Fibroblast of upper back skin (primary cell): ENCODE measurements at regions not wholly inside any gene's neighbourhood (a gene's known extent, or its start where the extent isn't known, plus 50 kb on each side); places are given as distances from the start of the nearest gene placed in this dataset.

Experiments
- DNase-seq: peaks from one replicate; pipeline ENCODE4 v3.0.0-alpha.2; 2013

DNA sequence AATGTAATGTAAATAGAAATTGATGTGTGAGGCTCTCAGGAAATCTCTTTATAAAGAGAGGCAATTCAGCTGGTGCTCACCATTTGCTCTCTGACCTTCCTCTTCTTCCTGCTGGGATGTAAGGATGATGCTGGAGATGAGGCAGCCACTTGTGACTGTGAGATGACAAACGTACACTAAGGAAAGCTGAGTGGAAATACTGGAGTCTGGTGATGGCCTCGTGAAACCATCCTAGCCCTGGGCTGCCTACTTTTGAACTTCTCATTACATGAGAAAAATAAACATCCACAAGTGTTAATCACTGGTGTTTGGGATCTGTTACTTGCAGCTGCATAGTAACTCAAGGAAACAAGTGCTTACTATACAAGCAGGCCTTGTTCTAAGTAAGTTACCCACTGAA is 114.9 kb upstream of the NHSL1 start:
- no peak for DNase-seq

DNA sequence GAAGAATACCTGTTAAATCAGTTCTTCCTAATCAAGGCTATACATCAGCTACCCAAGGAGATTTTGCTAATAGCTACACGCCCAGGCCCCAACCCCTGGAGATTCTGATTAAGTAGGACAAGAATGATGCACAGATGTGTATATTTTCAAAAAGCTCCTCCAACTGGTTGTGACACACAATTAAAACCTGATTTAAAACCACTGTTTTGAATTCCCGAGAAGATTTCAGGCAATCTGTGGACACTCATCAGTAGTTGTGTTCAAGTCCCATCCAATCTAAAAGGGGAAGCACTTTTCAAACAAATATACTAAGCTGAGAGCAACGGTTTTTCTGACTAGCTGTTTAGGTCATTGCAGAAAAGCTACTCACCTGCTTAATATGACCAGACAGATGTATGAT is 118.9 kb upstream of the NHSL1 start:
- no peak for DNase-seq

DNA sequence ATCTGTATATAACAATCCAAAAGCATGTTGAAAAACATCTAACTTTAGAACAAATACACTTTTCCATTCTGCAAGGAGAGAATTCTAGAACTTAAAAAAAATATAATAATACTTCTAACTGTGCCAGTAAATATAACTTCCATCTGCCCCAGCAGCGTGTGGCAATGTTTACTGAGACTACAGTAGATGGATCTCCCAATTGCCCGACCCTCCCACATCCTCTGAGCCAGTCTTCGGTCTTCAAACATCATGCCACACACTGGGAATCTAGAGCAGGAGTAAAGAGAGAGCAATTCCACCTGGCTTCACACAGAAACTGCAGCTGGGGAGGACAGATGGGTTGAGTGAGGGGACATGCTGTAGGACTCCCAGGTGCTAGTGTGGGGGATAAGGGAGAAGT is 121.3 kb upstream of the NHSL1 start:
- no peak for DNase-seq

DNA sequence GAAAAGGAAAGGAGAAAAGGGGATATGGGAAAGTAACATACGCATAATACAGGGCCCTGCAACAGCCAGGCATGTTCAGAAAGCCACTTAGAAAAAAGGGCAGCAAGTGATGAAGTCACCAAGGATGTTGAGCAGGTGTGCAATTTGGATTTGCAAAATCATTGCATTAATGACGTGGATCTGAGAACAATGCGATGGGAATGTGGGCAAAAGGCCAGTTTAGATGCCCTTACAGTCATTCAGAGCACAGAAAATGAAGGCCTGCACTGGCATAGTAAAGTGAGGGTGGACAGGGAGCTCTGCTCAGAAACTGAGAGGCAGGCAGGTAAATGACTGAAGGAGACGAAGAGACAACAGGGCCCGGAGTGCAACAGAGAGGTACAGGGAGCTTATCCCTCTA is 123.7 kb upstream of the NHSL1 start:
- no peak for DNase-seq

DNA sequence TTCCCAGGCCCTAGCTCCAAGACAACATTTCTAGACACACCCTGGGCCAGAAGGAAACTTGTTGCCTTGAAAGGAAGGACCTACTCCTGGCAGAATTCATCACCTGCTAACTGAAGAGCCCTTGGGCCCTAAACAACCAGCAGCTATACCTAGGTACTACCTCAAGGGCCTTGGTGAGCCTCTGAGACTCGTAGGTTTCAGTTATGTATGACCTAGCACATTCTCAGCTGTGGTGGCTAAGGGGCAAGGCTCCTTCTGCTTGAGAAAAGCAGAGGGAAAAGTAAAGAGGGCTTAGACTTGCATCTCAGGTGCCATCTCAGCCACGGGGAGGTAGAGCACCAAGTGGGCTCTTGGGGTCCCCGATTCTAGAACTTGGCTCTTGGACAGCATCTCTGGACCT is 132.3 kb upstream of the NHSL1 start:
- DNase-seq, result no peak

DNA sequence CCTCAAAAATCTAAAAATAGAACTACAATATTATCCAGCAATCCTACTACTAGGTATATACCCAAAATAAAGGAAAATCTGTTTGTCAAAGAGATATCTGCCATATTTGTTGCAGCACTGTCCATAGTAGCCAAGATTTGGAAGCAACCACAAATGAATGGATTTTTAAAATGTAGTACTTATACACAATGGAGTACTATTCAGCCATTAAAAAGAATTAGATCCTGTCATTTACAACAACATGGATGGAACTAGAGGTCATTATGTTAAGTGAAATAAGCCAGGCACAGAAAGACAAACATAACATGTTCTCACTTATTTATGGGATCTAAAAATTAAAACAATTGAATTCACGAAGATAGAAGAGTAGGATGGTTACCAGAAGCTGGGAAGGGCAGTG is 135.7 kb upstream of the CCDC28A start:
- no peak for DNase-seq

DNA sequence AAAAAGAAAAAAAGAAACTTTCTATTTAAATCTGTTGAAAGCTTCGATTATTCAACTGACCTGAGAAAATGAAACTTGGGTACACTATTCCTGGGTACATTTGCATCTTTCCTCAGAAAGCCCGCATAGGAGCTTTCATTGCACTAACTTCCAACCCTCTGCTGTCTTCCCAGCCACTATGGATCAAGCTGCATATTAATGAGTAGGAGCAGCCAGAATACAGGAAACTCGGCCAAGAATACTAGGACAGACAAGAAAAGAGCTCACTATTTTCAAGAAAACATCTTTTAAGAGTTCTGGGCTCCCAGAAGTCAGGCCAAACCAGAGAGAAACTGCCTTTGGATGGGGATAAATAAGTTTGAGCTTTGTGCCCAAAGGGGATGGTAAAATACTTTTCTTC is 135.0 kb upstream of the CCDC28A start:
- no peak for DNase-seq

DNA sequence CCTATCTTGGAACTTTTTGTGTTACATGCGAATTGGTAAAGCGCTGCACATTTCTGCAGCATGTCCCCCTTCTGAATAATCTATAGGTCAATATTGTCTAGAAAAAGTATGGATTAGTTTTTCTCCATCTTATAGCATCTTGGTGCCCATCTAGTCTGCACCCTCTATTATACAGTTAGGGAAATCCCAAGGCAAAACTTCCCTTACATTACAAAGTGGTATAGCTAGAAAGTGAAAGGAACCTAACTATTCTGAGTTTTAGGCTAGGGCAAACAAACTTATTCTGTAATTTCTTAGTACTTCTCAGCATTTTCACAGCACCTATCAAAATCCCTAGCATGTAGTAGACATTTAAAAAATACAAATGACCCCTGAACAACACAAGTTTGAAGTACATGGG is 133.5 kb upstream of the CCDC28A start:
- DNase-seq, result no peak

DNA sequence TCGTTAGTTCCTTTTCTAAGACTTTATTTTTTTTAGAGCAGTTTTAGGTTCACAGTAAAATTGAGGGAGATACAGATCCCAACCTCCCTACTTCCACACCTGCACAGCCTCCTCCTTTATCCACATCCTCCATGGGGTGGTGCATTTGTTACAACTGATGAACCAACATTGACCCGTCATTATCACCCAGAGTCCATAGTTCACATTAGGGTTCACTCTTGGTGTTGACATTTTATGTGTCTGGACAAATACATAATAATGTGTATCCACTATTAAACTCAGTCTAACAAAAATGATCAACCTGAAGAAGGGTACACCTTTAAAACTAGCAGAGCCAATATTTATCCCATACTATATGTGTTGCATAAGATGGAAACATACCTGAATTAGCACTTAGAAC is 130.4 kb upstream of the CCDC28A start:
- DNase-seq, result no peak

DNA sequence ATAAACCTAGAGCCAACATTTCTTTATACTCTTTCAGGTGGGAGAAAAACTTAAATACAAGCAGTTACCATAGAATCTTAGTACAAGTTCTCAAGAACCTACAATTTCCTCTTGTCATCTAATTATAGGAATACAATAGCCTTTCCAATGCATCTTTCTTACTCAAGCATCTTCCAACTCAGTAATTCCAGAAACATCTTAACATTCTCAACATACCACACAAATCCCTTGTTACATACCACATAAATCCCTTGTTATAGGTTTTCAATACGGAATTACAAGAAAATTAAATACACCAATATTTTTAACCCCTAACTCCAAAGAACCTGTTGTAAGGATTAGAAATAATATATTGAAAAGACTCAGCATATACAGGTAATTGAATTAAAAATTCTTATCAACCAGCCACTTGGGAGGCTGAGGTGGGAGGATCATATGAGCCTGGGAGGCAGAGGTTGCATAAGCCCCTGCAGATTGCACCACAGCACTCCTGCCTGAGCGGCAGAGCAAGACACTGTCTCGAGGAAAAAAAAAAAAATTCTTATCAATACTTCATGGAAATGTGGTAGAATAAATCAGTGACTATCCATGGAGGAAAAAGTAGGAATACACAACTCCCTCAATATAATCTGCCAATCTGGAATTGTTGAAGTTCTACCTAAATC is 127.5 kb upstream of the CCDC28A start:
- peak; percentile 41 for DNase-seq

DNA sequence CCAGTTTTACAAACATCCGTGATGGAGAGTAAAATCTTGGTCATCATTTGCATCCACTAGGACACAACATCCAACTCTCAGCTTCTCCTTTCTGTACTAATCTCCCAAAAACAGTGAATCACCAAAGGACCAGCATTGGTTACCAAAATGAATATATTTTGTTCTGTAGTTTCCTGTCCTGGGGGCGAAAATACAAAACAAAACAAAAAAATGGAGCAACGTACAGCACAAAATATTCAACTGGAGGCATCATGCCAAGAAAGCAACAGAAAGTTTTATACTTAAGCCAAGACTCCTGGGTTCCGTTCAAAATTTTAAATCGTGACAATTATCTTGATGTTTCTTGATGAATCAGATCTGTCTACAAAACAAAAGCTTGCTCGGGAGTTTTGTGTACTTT is 126.6 kb upstream of the CCDC28A start:
- DNase-seq, result peak; percentile 55

DNA sequence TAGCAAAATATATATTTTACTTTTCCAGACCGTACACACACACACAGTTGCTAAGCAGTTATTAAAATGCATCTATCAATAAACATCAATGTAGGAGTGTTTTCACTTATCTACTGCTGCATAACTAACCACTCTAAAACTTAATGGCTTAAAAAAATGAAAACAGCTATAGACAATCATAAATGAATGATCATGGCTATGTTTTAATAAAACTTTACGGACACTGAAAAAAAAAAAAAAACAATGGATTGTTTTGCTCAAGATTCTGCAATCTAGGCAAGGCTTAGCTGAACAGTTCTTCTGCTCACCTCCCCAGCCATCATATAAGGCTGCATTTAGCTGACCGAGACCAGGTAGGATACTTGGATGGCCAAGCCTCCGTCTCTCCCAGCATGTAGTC is 125.4 kb upstream of the CCDC28A start:
- DNase-seq, result no peak

DNA sequence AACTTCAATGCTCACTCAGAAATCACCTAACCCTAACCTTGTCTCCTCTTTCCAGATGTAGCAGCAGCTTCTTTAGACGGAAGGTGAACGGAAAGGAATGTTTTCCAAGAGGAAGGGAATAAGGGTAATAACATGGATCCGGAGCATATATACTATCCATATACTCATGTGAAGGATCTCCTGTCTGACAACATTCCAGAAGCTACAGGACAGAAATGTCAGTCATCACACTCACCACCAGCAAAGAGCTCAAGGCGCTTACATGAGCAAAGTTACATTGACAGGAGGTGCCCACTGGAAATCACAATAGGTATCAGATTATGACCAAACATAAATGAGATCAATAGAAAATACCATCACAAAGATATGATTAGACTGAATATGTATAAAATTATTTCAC is 122.1 kb upstream of the CCDC28A start:
- no peak for DNase-seq

DNA sequence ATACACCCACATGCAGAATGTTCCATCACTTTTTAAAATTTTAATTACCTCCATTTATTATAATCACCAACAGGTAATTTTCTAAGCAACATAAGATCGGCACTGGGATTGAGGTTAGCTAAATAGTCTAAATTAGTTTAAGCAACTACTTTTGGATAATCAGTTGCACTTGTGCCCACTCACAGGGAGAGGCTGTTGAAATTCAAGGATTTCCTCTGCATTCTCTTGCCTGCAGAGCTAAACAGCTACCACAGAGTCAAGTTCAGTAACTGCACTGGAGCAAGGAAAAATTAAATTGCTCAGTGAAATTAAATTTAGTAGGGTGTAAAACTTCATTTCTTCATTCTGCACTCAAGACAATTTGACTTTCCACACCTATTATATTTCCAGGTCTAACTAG is 120.7 kb upstream of the CCDC28A start:
- DNase-seq, result no peak

DNA sequence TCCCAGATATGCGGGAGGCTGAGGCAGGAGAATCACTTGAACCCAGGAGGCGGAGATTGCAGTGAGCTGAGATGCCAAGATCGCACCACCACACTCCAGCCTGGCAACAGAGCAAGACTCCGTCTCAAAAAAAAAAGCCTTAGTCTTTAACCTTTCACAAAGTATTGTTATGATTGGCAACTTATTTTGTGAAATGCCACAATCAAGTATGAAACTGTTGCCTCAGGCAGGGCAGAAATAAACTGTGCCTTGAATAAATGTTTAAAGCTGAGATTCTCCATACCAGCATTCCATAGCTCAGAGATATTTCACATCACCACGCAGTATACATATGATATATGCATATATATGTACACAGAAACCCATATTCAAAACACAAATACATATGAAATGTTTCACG is 120.1 kb upstream of the CCDC28A start:
- no peak for DNase-seq

DNA sequence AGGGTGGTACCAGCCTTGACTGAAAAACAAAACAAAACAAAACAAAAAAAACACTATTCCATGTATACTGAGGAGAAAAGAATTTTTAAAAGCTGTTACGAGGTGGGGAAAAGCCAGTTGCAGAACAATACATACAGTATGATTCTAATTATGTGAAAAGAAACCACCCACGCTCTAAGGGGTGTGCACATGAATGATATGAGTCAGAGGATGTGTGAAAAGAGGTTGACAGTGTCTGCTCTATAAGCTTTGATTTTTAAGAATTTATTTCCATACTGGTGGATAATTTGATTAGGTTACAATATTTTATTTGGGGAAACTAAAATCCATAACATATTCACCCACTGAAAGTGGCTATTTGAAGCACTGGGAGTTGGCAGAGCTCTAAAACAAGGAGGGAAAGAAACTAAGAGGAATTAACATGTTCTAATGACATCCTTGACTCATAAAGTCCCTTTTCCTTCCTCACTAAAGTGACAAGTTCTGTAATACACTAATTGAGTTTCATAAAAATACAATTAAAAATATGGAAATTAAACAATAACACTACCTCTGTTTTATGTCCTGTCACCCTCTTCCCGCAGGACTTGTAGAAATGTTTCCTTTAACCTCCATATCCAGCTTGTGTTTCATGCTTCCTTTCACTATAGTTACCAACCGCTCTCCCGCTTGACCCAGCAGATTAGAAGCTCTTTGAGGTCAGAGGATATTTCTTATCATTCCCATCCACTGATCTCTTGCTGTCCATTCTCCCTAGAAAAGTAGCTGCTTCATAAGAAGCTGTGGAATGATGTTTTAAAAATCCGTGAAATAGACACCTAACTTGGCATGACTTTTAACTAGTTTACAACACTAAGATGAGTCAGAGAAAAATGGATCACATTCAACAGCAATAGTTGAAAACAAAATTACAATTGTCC is 118.6 kb upstream of the CCDC28A start:
- DNase-seq, result peak; percentile 46

DNA sequence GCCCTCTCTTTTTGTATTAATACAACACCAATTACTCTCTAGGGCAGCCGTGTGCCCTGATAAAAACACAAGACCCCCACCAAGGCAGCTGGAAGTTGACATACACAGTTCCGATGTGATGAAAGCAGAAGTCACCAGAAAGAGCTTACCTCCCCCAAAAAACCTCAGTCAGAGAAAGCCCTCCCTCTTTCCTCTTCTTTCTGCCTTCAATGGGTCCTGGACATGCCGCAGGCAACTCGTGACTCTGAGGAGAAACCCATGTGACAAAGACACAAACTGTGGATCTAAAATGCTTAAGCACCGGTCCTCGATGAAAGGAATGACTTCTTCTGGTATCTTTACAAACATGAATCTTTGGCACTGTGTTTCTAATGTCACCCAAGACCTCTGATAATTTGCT is 117.7 kb upstream of the CCDC28A start:
- DNase-seq, result no peak

DNA sequence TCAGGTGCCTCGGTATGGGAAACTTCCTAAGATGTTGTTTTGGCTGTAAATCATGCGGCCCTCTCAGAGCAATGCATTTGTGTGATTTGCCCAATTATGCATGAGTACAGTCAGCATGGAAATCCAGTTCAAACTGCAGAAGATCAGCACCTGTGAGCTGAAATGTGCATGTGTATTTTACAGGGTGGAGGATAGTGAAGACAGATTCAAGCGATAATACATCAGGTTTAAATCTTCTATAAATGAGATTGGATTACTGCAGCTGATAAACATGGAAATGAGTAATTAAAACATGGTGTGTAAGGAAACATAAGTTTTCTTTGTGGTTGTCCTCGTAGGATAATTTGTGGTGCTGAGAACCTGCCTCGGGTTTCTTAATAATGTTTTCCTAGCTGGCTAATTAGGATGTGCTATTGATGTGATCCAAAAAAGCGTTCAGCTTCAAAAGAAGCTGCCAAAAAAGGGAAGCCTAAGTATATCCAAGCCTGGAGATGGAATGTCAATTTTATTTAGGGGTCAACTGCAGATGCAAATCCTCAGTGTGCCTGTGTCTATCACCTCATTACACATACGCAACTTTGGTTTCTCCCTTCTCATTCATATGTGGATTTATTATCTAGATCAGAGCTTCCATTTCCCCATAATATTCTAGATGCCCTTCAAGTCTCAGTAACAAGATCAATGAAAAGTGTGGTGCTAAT is 117.1 kb upstream of the CCDC28A start:
- no peak for DNase-seq

DNA sequence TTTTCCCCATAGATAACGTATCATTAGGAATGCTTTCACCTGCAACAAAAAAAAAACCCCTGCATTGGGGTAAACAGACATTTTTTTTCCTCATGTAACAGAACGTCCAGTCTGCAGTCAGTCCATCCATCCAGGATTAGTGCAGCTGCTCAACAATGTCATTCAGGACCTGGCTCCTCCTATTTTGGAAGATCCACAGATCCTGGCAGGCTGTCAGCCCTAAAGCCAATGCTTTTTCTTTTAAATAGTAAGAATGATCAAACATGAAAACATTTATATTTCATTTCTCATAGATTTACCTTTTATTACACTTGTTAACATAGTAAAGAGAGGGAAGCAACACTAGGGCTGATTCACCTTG is 116.5 kb upstream of the CCDC28A start:
- no peak for DNase-seq

DNA sequence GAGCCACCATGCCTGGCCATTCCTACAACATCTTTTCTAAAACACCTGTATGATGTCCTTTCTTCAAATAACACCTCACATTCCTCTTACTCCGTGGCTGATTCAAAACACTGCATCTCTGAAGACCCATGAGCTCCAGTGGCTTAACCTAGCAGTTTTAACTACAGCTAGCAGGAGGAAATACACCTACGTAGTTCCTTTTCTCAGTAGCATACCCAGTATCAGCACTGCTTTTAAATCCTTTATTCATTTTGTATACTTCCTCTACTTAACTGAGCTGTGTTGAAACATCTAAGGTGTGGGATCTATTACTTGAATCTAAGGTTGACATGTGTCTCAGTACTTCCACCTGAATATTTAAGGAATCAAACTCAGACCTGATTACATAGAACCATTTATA is 113.6 kb upstream of the CCDC28A start:
- DNase-seq, result no peak

DNA sequence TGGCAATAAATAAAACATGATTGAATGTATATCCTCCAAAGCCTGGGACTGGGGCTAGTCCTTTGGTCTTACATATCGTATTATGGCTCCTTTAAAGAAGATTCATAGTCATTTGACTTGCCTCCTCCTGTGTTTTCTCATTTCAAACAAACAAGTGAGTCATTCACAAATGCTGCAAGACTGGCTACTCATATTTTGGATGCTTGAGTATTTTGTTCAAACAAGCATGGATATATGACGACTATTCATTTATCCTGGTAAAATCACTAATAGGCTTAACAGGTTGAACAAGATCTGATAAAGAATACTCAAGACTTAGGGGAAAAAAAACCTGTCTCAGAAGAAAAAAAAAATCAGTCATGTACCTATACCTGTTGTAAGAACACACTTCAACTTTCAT is 111.1 kb upstream of the CCDC28A start:
- DNase-seq, result no peak

DNA sequence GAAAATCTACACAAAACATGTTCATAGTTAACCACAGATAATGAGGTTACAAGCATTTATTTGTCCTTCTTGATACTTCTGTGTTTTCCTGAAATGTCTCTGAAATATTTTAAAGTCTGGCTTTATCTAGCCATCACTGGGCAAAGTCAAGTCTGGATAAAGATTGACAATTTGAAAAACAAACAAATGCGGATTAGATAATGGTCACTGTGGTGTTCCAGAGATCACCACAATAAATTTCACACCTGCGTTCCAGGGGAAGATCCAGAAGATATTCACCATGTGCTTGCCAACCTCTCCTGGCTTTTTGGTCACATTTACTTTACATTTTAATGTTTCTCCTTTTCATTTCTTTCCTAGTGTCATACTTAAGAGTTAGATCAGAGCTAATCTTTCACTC is 109.7 kb upstream of the CCDC28A start:
- no peak for DNase-seq

DNA sequence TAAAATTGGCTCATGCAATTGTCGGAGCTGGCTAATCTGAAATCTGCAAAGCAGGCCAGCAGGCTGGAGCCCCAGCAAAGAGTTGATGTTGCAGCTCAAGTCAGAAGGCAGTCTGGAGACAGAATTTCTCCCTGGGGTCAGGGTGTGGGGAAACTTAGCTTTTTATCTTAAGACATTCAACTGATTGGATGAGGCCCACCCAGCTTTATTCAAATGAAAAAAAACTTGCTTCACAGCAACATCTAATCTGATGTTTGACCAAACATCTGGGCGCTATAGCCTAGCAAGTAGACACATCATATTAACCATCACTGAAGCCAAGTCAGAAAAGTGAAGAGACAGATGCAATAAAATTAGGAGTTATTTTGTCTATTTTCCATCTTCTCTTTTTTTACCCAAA is 108.8 kb upstream of the CCDC28A start:
- DNase-seq, result no peak

DNA sequence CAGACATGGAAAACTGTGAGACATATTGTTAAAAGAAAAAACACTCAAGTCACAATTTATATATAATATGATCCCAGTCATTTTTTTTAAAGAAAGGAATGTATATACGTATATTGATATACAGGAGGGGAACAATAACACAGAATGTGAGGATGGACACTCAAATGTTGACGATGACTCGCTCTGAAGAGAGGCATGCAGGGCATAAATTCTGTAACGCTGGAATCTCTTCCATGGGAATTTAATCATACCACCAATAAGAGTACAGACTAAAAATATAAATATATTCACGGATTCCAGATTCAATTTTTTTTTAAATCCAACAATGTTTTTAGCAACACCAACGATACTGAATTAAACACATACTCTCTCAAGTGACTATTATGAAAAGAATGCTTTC is 106.9 kb upstream of the CCDC28A start:
- peak; percentile 42 for DNase-seq
